ENCODE measurements at regions not wholly inside any gene's neighbourhood (a gene's known extent, or its start where the extent isn't known, plus 50 kb on each side); places are given as distances from the start of the nearest gene placed in this dataset.

DNA sequence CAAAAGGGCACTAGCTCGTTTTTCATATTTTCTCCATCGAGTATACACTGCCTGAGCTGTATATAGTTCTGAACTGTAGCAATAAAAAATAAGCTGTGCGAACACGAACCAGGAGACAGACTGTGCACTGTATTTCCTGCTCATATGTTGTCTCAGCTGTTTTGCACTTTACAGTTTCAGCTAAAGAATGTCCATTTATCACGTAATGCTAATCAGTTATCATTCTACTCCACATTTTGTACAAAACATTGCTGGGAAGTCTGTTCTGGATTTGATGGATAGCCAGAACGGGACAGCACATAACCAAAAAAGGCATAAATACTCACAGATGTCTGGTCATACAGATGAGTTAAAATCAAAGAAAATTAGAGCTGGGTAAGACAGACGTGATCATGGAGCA lies 315.5 kb upstream of the ADGRL3 start:
- DNase-seq (ENCODE audit: low spot score) (no peak), ATAC-seq (no peak)
- Mint-ChIP-seq H3K9me3 (peaks cover 10% of the 10 kb centered on the region), H3K4me3 (no peak overlapping the region), H3K36me3 (peaks cover under 1% of the 10 kb centered on the region; the same call in 1 of the 2 replicates), H3K4me1 (no peaks in the 10 kb centered on the region), H3K27me3 (ENCODE audit: low read depth) (no peaks in the 10 kb centered on the region), H3K27ac (no peak overlapping the region)
- POLR2A ChIA-PET: no interaction called here
- TF ChIP-seq ZNF416 (CRISPR knock-in tag; IDR thresholded peaks at IDR 0.05) (no peak), TCF7 (CRISPR knock-in tag; IDR thresholded peaks at IDR 0.05; ENCODE audit: low read depth) (no peak), MXD4 (CRISPR knock-in tag; IDR thresholded peaks at IDR 0.05; ENCODE audit: borderline replicate concordance) (no peak), ELF4 (CRISPR knock-in tag; IDR thresholded peaks at IDR 0.05; ENCODE audit: low read depth) (no peak), ESRRA (CRISPR knock-in tag; IDR thresholded peaks at IDR 0.05; ENCODE audit: borderline replicate concordance) (no peak)
- TF ChIP-seq, protein P1, sequence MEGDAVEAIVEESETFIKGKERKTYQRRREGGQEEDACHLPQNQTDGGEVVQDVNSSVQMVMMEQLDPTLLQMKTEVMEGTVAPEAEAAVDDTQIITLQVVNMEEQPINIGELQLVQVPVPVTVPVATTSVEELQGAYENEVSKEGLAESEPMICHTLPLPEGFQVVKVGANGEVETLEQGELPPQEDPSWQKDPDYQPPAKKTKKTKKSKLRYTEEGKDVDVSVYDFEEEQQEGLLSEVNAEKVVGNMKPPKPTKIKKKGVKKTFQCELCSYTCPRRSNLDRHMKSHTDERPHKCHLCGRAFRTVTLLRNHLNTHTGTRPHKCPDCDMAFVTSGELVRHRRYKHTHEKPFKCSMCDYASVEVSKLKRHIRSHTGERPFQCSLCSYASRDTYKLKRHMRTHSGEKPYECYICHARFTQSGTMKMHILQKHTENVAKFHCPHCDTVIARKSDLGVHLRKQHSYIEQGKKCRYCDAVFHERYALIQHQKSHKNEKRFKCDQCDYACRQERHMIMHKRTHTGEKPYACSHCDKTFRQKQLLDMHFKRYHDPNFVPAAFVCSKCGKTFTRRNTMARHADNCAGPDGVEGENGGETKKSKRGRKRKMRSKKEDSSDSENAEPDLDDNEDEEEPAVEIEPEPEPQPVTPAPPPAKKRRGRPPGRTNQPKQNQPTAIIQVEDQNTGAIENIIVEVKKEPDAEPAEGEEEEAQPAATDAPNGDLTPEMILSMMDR (IDR thresholded peaks at IDR 0.05): no peak
- TF ChIP-seq, protein P2, sequence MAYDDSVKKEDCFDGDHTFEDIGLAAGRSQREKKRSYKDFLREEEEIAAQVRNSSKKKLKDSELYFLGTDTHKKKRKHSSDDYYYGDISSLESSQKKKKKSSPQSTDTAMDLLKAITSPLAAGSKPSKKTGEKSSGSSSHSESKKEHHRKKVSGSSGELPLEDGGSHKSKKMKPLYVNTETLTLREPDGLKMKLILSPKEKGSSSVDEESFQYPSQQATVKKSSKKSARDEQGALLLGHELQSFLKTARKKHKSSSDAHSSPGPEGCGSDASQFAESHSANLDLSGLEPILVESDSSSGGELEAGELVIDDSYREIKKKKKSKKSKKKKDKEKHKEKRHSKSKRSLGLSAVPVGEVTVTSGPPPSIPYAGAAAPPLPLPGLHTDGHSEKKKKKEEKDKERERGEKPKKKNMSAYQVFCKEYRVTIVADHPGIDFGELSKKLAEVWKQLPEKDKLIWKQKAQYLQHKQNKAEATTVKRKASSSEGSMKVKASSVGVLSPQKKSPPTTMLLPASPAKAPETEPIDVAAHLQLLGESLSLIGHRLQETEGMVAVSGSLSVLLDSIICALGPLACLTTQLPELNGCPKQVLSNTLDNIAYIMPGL (CRISPR knock-in tag; IDR thresholded peaks at IDR 0.05): no peak
- TF ChIP-seq, protein P3, sequence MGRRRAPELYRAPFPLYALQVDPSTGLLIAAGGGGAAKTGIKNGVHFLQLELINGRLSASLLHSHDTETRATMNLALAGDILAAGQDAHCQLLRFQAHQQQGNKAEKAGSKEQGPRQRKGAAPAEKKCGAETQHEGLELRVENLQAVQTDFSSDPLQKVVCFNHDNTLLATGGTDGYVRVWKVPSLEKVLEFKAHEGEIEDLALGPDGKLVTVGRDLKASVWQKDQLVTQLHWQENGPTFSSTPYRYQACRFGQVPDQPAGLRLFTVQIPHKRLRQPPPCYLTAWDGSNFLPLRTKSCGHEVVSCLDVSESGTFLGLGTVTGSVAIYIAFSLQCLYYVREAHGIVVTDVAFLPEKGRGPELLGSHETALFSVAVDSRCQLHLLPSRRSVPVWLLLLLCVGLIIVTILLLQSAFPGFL (CRISPR knock-in tag; IDR thresholded peaks at IDR 0.05; ENCODE audit: borderline replicate concordance): no peak
- TF ChIP-seq, protein P4, sequence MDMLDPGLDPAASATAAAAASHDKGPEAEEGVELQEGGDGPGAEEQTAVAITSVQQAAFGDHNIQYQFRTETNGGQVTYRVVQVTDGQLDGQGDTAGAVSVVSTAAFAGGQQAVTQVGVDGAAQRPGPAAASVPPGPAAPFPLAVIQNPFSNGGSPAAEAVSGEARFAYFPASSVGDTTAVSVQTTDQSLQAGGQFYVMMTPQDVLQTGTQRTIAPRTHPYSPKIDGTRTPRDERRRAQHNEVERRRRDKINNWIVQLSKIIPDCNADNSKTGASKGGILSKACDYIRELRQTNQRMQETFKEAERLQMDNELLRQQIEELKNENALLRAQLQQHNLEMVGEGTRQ (CRISPR knock-in tag; IDR thresholded peaks at IDR 0.05): no peak
- TF ChIP-seq, protein P5, sequence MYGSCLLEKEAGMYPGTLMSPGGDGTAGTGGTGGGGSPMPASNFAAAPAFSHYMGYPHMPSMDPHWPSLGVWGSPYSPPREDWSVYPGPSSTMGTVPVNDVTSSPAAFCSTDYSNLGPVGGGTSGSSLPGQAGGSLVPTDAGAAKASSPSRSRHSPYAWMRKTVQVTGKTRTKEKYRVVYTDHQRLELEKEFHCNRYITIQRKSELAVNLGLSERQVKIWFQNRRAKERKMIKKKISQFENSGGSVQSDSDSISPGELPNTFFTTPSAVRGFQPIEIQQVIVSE (CRISPR knock-in tag; IDR thresholded peaks at IDR 0.05; ENCODE audit: borderline replicate concordance): no peak
- TF ChIP-seq, protein P6, sequence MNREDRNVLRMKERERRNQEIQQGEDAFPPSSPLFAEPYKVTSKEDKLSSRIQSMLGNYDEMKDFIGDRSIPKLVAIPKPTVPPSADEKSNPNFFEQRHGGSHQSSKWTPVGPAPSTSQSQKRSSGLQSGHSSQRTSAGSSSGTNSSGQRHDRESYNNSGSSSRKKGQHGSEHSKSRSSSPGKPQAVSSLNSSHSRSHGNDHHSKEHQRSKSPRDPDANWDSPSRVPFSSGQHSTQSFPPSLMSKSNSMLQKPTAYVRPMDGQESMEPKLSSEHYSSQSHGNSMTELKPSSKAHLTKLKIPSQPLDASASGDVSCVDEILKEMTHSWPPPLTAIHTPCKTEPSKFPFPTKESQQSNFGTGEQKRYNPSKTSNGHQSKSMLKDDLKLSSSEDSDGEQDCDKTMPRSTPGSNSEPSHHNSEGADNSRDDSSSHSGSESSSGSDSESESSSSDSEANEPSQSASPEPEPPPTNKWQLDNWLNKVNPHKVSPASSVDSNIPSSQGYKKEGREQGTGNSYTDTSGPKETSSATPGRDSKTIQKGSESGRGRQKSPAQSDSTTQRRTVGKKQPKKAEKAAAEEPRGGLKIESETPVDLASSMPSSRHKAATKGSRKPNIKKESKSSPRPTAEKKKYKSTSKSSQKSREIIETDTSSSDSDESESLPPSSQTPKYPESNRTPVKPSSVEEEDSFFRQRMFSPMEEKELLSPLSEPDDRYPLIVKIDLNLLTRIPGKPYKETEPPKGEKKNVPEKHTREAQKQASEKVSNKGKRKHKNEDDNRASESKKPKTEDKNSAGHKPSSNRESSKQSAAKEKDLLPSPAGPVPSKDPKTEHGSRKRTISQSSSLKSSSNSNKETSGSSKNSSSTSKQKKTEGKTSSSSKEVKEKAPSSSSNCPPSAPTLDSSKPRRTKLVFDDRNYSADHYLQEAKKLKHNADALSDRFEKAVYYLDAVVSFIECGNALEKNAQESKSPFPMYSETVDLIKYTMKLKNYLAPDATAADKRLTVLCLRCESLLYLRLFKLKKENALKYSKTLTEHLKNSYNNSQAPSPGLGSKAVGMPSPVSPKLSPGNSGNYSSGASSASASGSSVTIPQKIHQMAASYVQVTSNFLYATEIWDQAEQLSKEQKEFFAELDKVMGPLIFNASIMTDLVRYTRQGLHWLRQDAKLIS (CRISPR knock-in tag; IDR thresholded peaks at IDR 0.05; ENCODE audit: borderline replicate concordance): no peak
- CTCF ChIA-PET: no interaction called here

DNA sequence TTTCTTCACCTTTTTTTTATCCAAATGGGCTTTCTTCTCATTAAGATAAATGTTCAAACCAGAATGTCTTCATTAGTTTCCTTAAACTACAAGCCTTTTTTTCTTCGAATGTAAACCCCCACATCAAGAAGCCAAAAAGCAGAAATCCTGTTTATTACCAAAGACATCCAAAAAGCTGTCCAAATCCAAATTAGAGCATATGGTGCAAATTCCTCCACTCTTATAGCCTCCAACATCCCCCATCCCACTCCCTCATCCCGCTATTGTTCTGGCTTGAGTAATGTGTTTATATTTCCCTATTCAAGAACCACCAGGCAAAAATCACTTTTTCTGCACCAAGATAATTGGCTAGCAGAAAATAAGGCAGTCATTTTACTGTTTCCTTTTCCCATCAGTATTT lies 315.1 kb upstream of the ADGRL3 start:
- Mint-ChIP-seq H3K36me3 (no peaks in the 10 kb centered on the region), H3K4me3 (no peak overlapping the region), H3K27me3 (ENCODE audit: low read depth) (no peaks in the 10 kb centered on the region), H3K9me3 (peaks cover 7% of the 10 kb centered on the region), H3K4me1 (no peaks in the 10 kb centered on the region), H3K27ac (no peak overlapping the region)
- POLR2A ChIA-PET: no interaction called here
- CTCF ChIA-PET: no interaction called here
- no peak for DNase-seq (ENCODE audit: low spot score)
- no peak for ATAC-seq
- TF ChIP-seq, protein P1 (IDR thresholded peaks at IDR 0.05): no peak
- TF ChIP-seq, protein P7, sequence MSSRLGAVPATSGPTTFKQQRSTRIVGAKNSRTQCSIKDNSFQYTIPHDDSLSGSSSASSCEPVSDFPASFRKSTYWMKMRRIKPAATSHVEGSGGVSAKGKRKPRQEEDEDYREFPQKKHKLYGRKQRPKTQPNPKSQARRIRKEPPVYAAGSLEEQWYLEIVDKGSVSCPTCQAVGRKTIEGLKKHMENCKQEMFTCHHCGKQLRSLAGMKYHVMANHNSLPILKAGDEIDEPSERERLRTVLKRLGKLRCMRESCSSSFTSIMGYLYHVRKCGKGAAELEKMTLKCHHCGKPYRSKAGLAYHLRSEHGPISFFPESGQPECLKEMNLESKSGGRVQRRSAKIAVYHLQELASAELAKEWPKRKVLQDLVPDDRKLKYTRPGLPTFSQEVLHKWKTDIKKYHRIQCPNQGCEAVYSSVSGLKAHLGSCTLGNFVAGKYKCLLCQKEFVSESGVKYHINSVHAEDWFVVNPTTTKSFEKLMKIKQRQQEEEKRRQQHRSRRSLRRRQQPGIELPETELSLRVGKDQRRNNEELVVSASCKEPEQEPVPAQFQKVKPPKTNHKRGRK (CRISPR knock-in tag; IDR thresholded peaks at IDR 0.05; ENCODE audit: borderline replicate concordance): no peak
- TF ChIP-seq IRF2 (CRISPR knock-in tag; IDR thresholded peaks at IDR 0.05; ENCODE audit: borderline replicate concordance, low read depth): no peak
- TF ChIP-seq NFATC4 (CRISPR knock-in tag; IDR thresholded peaks at IDR 0.05): no peak
- TF ChIP-seq, protein P8, sequence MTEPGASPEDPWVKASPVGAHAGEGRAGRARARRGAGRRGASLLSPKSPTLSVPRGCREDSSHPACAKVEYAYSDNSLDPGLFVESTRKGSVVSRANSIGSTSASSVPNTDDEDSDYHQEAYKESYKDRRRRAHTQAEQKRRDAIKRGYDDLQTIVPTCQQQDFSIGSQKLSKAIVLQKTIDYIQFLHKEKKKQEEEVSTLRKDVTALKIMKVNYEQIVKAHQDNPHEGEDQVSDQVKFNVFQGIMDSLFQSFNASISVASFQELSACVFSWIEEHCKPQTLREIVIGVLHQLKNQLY (CRISPR knock-in tag; IDR thresholded peaks at IDR 0.05): no peak
- no peak for TF ChIP-seq GRHL2 (CRISPR knock-in tag; IDR thresholded peaks at IDR 0.05; ENCODE audit: insufficient replicate concordance, severe bottlenecking)
- TF ChIP-seq KAT7 (CRISPR knock-in tag; IDR thresholded peaks at IDR 0.05; ENCODE audit: borderline replicate concordance): no peak
- TF ChIP-seq, protein P9, sequence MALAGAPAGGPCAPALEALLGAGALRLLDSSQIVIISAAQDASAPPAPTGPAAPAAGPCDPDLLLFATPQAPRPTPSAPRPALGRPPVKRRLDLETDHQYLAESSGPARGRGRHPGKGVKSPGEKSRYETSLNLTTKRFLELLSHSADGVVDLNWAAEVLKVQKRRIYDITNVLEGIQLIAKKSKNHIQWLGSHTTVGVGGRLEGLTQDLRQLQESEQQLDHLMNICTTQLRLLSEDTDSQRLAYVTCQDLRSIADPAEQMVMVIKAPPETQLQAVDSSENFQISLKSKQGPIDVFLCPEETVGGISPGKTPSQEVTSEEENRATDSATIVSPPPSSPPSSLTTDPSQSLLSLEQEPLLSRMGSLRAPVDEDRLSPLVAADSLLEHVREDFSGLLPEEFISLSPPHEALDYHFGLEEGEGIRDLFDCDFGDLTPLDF (CRISPR knock-in tag; IDR thresholded peaks at IDR 0.05): no peak

All from WTC11 (cell line).